ENCODE measurements at regions not wholly inside any gene's neighbourhood (a gene's known extent, or its start where the extent isn't known, plus 50 kb on each side); places are given as distances from the start of the nearest gene placed in this dataset.

DNA sequence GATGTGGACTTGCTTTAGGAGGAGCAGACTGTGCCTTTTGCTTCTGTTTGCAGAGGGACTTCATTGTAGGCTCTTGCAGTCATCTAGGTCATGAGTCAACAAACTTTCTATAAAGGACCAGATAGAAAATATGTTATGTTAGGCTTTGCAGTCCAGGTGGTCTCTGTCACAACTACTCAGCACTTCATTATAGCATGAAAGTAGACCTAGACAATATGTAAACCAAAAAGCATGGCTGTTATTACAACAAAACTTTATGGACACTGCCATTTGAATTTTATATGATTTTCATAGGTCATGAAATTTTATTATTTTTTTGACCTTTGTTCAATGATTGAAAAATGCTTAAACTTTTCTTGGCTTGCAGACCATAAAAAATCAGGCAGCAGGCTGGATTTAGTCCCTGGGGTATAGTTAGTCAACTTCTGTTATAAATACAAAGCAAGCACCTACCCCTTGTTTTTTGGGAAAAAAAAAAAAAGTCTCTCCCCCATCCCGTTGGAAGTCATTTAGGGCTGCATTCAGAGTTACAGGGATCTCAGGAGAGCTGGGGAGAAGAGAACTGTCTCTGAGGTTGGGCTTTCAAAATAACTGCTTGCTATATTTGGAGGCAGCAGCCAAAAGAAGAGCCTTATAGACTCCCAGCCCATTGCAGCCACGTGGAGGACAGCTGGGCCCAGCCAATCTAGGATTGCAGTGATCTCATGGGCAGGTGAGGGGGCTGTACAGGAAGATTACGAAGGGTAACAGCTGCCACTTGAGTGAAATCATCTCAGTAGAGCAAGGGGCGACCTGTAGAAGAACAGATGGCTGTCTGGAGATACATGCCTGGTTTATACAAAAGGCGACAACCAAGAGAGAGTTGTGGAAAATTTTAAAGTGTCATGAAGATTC is 136.6 kb upstream of the TNC start:
- no peak for DNase-seq

- no peak for DNase-seq
Observed at GRCh38 chr9:115261656-115262081, 143.7 kb upstream of the TNC start.

DNA sequence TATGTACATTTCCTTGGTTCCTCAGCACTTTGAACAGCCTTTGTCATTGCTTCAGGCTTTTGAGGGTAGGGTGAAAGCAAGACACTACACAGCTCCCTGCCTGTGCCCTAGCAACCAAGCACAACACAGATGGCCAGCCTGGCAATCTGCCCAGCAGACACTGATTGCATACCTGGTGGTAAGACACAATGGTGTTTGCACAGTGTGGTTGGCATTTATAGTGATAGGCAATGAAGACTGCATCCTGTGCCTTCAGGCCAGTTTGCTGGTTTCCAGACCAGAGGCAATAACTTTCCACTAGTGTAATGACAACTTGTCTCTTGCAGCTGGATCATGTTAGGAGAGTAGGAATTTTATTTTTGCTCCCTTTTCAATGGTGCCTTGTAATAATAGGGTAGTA is 144.5 kb upstream of the TNC start:
- peak in 2 of 14 donors; percentile 37 to 69 for DNase-seq

GRCh38 chr9:115262952-115263351 is 145.0 kb upstream of the TNC start:
- no peak for DNase-seq

- DNase-seq, result no peak
Observed at GRCh38 chr9:115263371-115264075, 145.6 kb upstream of the TNC start.

GRCh38 chr9:115264313-115264712 is 146.4 kb upstream of the TNC start:
- DNase-seq, result no peak

DNA sequence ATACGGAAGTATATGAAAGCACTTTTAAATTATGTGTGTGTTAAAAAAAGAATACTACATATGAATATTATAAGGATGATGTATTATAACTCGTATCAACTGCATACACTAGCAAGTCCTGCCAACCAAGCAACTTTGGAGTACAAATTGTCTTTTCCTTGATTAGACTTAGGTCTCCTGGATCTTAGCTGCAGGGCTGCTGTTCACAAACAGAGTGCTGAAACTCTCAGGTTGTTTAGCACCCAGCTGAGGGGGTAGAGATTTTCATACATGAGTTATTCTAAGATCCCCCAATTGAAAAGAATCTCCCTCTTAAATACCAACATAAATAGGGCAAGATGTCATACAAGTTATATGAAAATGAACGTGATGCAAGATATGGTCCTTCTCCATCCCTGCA is 149.8 kb upstream of the TNC start:
- DNase-seq, result no peak

DNA sequence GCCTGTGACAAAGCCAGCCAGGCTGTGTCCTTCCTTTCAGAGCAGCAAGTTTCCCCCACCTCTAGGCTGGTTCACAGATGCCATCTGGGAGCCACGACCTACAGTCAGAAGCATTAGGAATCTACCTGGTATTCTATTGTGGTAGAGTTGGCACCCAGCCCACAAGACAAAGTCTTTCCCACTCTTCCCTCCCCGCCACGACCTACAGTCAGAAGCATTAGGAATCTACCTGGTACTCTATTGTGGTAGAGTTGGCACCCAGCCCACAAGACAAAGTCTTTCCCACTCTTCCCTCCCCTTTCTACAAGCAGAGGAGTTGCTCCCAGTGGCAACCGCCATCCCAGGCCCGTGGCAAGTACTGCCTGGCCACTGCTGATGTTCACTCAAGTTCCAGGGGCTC is 157.8 kb upstream of the TNC start:
- no peak for DNase-seq

- no peak for DNase-seq
Observed at GRCh38 chr9:115276621-115277020, 158.7 kb upstream of the TNC start.

DNA sequence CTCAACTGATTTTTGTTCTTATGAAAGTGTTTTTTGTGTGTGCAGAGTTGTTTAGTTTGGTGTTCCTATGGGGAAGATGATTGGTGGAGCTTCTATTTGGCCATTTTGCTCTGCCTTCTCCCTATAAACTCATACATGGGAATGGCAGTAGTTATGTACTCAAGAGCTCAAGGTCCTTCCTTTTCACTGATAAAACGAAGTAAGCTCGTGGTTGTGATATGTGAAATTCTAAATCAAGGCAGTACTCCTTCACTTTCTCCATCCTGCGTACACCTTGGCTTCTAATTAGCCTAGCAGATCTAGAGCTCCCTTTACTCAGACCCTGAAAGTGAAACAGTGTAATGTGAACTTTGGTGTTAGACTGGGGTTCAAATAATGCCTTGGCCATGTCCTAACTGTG is 159.3 kb upstream of the TNC start:
- DNase-seq, result no peak

GRCh38 chr9:115278326-115279035 is 160.5 kb upstream of the TNC start:
- no peak for DNase-seq

- no peak for DNase-seq
Observed at GRCh38 chr9:115283395-115283794, 165.4 kb upstream of the TNC start.

DNA sequence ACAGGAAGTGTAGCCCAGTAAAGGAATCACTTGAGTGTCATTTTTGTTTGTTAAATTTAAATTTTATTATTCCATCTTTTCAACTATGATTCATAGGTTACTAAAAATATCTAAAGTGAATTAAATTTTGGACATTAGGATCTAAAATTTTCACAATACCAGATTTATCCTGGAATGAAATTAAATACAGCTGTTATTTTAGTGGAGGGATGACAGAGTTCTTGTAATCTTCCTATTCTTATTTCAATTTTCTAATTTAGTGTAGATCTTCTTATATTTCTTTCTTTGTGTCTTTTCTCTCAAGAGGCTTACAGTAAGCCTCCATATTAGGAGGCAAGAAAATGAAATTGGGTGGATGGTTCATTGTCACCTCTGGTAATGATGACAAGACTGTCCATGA is 167.9 kb upstream of the TNC start:
- no peak for DNase-seq

- DNase-seq, result no peak
Observed at GRCh38 chr9:115286411-115286810, 168.5 kb upstream of the TNC start.

DNA sequence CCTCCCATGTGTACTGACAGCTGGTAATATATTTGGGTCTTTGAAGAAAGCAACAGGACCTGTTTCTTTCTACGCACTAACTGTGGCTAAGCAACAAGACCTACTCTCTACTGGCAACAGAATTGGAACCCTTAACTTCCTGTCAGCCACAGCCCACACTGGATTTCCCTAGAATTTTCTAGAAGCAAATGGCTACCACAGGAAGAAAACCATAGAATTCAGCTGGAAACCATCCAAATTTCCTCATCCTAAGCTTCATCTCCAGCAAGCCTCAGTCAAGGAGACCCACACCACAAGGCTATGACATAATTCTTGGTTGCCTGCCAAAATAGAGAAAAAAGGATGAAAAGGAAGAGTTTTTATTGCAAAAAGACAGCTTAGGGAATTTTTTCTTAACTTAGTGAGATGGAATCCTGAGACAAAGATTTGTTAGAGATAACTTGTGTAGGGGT is 171.8 kb upstream of the TNC start:
- DNase-seq, result no peak

GRCh38 chr9:115291841-115292240 is 173.9 kb upstream of the TNC start:
- no peak for DNase-seq

- no peak for DNase-seq
Observed at GRCh38 chr9:115292584-115293279, 174.8 kb upstream of the TNC start.

DNA sequence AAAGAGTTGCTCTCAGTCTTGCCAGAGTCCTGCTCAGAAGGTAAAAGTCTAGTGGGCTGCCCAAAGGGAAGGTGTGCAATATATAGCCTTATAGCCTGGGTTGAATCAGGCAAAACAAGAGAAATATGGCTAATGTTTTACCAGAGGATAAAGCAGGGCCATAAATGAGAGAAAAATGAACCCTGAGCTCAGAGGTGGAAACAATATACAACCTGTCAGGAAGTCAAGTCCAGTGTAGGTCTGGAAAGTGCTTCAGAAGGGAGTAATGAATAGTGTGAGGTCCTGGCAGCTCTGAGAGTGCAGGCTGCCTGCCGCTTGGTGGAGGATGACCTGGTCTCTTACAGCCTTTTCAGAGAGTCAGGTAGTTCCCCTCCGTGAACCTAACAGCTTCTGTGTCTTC is 177.8 kb upstream of the TNC start:
- DNase-seq, result no peak

GRCh38 chr9:115296831-115297565 is 179.0 kb upstream of the TNC start:
- no peak for DNase-seq

DNA sequence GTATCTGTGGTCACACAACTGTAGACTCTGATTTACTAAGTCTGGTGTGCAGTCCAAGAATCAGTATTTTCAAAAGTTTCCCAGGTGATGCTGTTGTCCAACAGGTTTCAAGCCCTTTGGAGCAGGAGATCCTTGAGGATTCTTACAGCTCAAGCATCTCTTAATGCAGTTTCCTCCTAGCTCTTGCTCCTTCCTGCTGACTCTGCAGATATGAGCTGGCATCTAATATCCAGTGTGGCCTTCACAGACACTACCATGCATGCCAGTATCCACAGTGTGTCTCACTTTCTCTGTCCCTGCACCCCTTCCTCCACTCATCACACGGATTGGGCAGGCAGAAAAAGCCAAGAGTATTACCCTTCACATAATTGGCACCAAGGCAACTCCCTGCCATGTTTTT is 182.2 kb upstream of the TNC start:
- DNase-seq, result no peak

GRCh38 chr9:115300874-115301273 is 182.9 kb upstream of the TNC start:
- DNase-seq, result no peak

GRCh38 chr9:115301581-115301980 is 183.6 kb upstream of the TNC start:
- no peak for DNase-seq
